Endothelial cell (in vitro differentiated cells): ENCODE measurements at regions not wholly inside any gene's neighbourhood (a gene's known extent, or its start where the extent isn't known, plus 50 kb on each side); places are given as distances from the start of the nearest gene placed in this dataset.

Source experiments
- DNase-seq: peaks from one replicate; pipeline ENCODE4 v3.0.0; 2021; ENCODE audit warnings: low spot score
- H3K27ac Mint-ChIP-seq: one replicate; pipeline ENCODE4 v1.8.0; 2021; ENCODE audit warnings: mixed read lengths, inconsistent platforms; ENCODE audit not compliant: unreplicated experiment
- H3K27me3 Mint-ChIP-seq: one replicate; pipeline ENCODE4 v1.8.0; 2021; ENCODE audit warnings: mild to moderate bottlenecking, moderate library complexity, mixed read lengths, inconsistent platforms; ENCODE audit not compliant: unreplicated experiment
- H3K36me3 Mint-ChIP-seq: one replicate; pipeline ENCODE4 v1.8.0; 2021; ENCODE audit warnings: mild to moderate bottlenecking, low read depth, mixed read lengths, inconsistent platforms; ENCODE audit not compliant: unreplicated experiment
- H3K4me1 Mint-ChIP-seq: one replicate; pipeline ENCODE4 v1.8.0; 2021; ENCODE audit warnings: mild to moderate bottlenecking, mixed read lengths, inconsistent platforms; ENCODE audit not compliant: unreplicated experiment
- H3K4me3 Mint-ChIP-seq: one replicate; pipeline ENCODE4 v1.8.0; 2021; ENCODE audit warnings: mild to moderate bottlenecking, mixed read lengths, inconsistent platforms; ENCODE audit not compliant: unreplicated experiment
- H3K9me3 Mint-ChIP-seq: one replicate; pipeline ENCODE4 v1.8.0; 2021; ENCODE audit warnings: mixed read lengths, inconsistent platforms; ENCODE audit not compliant: unreplicated experiment
- TF ChIP-seq, protein P1 (sequence below): fragments of 200-600 bp; sonication (generic); IDR thresholded peaks from one replicate; pipeline ENCODE4 v1.5.0; 2021; ENCODE audit warnings: antibody characterized with exemption; ENCODE audit not compliant: unreplicated experiment

- DNase-seq = no peak
- Mint-ChIP-seq H3K4me3 (no peak overlapping the region), H3K27me3 (no peaks in the 10 kb centered on the region), H3K27ac (no peak overlapping the region), H3K9me3 (no peaks in the 10 kb centered on the region), H3K4me1 (no peaks in the 10 kb centered on the region), H3K36me3 (no peaks in the 10 kb centered on the region)
- TF ChIP-seq, protein P1, sequence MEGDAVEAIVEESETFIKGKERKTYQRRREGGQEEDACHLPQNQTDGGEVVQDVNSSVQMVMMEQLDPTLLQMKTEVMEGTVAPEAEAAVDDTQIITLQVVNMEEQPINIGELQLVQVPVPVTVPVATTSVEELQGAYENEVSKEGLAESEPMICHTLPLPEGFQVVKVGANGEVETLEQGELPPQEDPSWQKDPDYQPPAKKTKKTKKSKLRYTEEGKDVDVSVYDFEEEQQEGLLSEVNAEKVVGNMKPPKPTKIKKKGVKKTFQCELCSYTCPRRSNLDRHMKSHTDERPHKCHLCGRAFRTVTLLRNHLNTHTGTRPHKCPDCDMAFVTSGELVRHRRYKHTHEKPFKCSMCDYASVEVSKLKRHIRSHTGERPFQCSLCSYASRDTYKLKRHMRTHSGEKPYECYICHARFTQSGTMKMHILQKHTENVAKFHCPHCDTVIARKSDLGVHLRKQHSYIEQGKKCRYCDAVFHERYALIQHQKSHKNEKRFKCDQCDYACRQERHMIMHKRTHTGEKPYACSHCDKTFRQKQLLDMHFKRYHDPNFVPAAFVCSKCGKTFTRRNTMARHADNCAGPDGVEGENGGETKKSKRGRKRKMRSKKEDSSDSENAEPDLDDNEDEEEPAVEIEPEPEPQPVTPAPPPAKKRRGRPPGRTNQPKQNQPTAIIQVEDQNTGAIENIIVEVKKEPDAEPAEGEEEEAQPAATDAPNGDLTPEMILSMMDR = no peak
Measured at GRCh38 chr10:76727038-76727437, 910.6 kb downstream of the KCNMA1 start.

DNA sequence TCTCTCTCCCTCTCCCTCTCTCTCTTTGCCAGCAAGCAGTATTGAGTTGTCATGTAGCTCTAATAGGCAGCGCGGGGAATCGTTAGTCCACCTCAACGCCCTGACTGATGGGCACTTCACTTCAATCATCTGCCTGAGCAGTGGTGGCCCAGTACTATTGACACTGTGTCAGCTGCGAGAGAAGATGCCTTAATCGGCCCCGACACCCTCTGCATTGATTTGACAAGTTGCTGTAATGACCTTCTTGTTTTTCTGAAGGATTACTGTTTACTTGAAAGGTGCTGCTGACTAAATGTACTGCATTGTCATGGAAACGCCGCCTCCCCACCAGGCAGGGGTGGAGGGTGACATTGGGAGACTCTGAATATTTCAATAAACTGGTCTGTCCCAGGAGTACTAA, 913.8 kb downstream of the KCNMA1 start:
- H3K27me3 Mint-ChIP-seq = no peaks in the 10 kb centered on the region
- DNase-seq = no peak

DNA sequence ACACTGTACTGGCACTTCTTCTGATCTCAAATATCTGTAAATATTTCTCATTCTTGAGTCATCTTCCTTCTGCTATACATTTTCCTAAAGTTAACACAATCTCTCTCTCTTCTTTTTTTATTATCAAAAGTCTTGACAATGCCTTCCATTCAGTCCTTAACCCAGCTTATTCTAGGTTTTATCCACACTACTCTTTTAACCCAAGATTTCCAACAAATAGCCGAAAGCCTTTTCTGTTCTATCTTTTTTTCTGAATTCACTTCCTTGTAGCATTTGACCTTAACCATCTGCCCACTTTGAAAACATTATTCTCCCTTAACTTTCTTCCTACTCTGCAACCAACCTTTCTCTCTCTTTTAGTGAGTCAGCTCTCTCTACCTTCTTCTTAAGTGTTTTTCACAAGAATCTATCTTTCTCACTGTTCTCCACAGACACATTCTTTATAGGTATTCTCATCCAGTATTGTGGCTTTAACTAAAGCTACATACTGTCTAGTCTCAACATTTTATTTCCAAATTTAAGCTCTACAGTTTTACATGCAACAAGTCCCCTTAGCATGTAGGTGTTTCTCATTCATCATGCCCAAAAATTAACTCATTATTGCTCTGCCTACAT, 915.6 kb downstream of the KCNMA1 start:
- Mint-ChIP-seq H3K27ac (no peak overlapping the region), H3K9me3 (no peaks in the 10 kb centered on the region), H3K4me3 (no peak overlapping the region), H3K36me3 (no peaks in the 10 kb centered on the region), H3K4me1 (no peaks in the 10 kb centered on the region), H3K27me3 (no peaks in the 10 kb centered on the region)
- no peak for DNase-seq
- TF ChIP-seq, protein P1 = no peak

More for the DNA sequence above, 913.8 kb downstream of the KCNMA1 start:
- H3K4me3 Mint-ChIP-seq = no peak overlapping the region
- no peak overlapping the region for H3K27ac Mint-ChIP-seq
- H3K9me3 Mint-ChIP-seq = no peaks in the 10 kb centered on the region
- no peaks in the 10 kb centered on the region for H3K36me3 Mint-ChIP-seq
- TF ChIP-seq, protein P1 = no peak
- no peaks in the 10 kb centered on the region for H3K4me1 Mint-ChIP-seq

DNA sequence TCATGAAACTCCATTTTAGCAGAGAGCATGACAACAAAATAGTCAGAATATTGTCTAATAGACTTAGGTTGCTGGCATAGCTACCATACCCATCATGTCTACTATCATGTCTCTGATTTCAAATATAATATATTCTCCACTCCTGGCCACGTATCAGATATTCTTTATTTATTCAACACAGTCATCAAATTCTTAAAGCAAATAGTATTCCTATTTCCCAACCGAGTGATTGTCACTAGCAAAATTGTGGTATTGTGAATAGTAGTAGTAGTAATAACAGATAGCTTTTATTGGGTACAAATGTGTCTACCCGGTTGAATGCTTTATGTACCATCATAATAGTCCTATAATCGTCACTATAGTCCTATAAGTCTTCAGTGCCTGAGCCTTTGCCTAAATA, 918.6 kb downstream of the KCNMA1 start:
- Mint-ChIP-seq H3K27ac (no peak overlapping the region), H3K27me3 (no peaks in the 10 kb centered on the region), H3K36me3 (no peaks in the 10 kb centered on the region), H3K4me1 (no peaks in the 10 kb centered on the region), H3K4me3 (no peak overlapping the region), H3K9me3 (no peaks in the 10 kb centered on the region)
- TF ChIP-seq, protein P1 = no peak
- DNase-seq = no peak

DNA sequence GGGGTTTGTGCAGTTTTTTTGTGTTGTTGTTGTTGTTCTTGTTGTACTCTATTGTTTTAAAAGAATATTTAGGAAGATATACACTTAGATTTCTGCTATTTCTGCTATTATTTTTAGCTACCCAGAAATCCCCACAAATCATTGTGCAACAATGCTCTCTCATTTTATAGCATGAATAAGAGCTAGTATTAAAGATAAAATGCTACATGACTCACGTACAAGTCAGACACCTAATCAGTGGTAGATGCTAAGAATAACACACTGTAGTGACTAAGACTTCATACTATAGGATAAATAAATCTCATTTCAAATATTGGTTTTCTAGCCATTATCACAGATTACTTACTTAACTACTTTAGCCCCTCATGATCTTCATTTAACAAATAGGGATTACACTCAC, 920.5 kb downstream of the KCNMA1 start:
- TF ChIP-seq, protein P1 = no peak
- H3K36me3 Mint-ChIP-seq = no peaks in the 10 kb centered on the region
- H3K27ac Mint-ChIP-seq = no peak overlapping the region
- no peak for DNase-seq
- no peak overlapping the region for H3K4me3 Mint-ChIP-seq
- no peaks in the 10 kb centered on the region for H3K9me3 Mint-ChIP-seq
- no peaks in the 10 kb centered on the region for H3K27me3 Mint-ChIP-seq
- no peaks in the 10 kb centered on the region for H3K4me1 Mint-ChIP-seq
